HG03196 (cell line): ENCODE measurements at regions not wholly inside any gene's neighbourhood (a gene's known extent, or its start where the extent isn't known, plus 50 kb on each side); places are given as distances from the start of the nearest gene placed in this dataset.

Experiments
- ATAC-seq: cut with Tn5 transposase; IDR thresholded peaks from one replicate; pipeline ENCODE4 v1.9.1; 2021; ENCODE audit not compliant: unreplicated experiment

DNA sequence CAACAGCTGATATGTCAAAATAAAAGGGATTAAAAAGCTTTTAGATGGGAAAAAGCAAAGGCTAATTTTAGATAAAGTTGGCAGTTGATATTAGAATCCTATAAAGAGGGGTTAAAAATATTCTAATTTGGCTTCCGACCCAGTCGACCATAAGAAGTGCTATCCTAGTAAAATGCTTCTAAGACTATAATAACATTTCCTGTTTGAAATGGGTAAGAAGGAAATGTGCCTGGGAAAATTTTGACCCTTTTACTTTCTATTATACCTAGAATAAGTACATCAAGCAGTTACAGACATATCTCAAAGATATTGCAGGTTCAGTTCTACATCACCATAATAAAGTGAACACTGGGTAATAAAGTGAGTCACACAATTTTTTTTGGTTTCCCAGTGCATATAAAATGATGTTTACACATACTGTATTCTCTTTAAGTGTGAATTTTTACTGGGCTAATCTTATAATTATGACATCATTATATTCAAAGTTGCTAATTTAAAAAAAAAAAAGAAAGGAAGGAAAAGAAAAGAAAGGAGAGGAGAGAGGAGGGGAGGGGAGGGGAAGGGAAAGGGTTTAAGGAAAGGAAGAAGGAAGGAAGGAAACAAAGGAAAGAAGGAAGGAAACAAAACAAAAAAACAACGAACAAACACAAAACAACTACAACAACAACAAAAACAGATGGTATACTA, 308.2 kb upstream of the NR5A2 start:
- ATAC-seq, result no peak

DNA sequence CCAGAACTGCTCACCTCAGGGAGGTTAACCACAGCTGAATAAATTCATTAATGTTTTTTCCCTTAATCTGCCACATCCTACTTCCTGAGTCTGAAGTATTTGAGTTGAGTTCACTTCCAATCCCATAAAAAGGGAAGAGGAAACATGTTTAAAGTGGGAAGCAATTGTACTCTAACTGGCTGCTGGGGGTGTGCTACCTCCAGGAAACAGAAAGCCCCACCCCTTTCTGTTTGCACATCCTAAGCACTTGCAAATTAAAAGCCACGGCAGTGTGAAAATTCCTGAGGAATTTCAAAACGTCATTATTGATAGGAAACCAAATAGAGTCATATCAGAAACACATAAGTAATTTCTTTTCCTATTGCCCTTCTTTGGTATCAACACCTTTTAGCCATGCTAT, 307.0 kb upstream of the NR5A2 start:
- ATAC-seq, result no peak

DNA sequence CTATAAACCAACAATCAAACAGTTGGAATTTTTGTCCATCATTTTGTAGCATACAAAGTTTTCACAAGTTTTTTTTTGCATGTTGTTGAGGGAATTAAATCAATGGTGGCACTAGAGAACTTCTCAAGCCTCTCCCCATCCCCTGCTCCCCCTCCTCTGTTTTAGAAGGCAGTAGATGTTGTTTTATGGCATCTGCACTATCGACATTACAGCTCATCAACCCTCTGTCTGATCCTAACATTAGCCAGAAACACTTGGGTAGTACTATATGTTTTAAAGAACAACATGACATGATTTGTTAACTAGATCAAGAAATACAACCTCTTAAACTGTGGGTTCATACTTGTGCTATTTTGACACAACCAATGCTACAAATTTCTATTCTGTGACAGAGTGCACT, 306.5 kb upstream of the NR5A2 start:
- ATAC-seq, result no peak

DNA sequence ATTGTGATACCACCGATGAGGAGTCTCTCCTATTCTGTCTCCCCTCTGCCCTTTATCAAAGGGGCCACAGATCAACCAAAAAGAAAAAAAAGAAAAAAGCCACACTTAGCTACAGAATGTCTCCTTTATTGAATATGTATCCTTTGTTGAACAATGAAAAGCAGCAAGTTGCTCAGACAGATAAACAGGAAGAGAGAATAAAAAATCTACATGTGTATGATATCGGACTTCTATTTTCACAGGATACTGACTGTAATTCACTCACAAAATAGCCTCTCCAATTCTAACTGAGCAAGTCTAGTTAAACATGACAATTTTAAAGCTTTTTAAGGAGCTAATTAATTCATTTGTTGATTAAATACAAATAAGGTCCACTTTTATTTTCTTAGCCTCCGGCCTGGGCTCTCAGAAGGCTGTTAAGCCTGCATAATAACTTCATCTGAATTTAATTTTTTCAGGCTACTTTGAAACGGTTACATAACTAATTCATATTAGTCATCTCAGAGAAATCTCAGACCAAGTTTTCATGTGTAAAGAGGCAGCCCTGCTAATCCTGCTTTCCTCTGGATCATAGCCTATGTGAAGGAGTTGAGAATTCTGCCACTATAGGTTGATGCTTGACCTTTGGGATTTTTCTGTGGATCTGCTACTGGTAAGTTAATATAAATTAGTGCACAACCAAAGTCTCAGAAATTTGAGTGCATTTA, 304.1 kb upstream of the NR5A2 start:
- ATAC-seq, result no peak

DNA sequence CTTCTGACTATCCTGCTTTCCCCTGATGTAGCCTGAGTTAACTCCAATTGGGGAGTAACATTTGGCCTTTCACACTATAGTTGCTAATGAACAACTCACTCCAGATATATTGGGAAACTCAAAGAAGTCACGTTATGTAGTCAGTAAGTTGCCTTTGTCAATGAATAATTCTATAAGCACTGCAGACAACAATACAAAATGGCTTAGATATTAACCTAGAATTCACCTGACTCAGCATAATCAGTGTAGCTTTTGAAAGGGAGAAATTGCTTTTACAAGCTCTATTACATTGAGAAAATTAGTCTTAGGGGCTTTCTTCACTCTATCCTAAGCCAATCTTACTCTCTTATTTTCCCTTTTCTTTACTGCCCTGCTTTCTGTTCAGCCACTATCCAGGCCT, 303.5 kb upstream of the NR5A2 start:
- no peak for ATAC-seq

DNA sequence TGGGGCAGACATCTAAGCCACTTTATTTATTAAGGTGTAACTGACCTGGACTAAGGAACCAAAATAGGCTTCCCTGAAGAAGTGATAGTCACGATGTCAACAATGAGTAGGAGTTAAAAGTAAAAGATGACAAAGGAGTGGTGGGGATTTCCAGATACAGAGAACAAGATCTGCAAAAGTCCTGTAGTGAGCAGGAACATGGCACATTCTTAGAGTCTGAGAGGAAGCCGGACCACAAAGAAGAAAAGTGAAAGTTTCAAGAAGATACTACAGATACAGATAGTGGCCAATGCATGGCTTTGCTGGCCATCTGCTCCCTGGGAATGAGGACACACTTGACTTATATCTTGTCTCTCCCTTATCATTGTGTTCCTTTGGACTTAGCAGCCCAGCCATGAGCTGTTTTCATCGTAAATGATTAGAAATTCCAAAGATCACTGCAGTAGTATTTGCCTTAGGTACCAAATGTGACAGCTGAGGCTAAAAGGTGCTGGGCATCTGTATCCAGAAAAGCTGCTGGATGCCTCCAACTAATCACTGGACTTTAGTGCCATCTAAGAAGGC, 302.4 kb upstream of the NR5A2 start:
- ATAC-seq, result peak; percentile 53

DNA sequence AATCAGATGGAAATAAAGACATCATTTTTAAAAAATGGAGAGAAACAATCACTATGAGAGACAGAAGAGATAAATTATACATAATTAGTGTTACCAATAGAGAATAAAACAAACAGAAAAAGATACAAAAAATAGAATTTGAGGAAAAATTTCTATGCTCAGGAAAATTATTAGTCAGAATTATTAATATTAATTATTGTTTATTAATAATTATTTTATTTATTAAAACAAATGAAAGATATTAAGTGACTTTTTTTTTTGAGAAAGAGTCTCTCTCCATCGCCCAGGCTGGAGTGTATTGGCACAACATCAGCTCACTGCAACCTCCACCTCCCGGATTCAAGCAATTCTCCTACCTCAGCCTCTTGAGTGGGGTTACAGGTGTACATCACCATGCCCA, 299.8 kb upstream of the NR5A2 start:
- no peak for ATAC-seq

DNA sequence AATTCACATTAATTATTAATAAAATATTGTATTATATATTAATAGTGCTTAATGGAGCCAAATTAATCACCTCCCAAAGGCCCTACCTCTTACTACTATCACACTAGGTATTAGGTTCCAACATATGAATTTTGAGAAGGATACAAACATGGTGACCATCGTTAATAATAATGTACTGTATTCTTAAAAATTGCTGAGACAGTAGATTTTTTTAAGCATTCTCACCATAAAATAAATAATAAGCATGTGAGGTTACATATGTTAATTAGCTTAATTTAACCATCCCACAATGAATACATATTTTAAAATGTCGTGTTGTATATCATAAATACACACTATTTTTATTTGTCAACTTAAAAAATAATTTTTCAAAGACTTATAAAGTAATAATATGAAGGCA, 299.2 kb upstream of the NR5A2 start:
- ATAC-seq, result no peak

DNA sequence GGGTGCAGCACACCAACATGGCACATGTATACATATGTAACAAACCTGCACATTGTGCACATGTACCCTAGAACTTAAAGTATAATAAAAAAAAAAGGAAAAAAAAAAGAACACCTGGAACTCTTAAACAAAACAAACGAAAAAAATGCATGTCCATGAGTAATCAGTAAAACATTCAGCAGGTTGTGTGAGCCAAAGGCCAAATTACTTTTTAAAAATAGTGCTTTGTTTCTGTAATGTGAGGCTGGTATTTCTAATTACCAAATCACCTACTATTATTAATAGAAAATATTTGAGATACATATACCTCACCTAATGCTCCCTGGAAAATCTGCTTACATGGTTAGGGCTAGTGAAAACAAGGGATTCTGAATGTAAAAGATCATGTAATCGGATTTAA, 294.4 kb upstream of the NR5A2 start:
- ATAC-seq, result no peak

DNA sequence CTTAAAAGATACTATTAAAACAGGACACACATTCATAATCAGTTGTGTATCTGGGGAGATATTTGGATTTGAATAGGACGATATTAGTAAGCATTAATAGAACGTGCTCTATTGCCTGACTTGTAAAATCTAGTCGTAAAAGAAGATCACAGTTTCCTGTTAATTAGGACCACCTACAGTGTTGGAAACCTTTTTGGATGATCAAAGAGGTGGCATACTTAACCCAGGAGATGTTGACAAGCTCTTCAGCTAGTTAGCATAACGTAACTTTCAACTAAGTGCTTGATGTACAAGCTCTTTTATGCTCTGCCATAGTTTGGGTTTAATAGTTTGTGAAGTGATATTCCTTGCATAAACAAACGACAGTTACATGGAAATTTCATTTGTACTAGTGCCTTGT, 293.3 kb upstream of the NR5A2 start:
- no peak for ATAC-seq

DNA sequence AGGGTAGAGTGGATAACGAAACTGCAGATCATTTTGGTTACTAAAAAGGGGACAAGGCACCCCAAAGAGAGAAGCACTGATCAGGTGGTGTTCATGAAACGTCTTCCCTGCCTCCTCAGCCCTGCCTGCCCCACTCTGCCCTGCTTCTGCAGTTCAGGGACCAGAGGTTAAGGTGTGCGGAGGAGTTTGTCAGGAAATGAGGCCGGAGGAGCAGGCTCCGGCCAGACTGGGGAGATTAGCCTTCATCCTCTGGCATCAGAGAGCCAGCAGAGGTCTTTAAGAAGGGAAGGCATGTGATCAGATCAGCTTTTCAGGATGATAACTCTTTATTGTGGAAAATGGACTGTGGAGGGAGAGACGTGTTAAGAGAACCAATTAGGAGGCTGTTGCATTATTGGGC, 291.9 kb upstream of the NR5A2 start:
- no peak for ATAC-seq

DNA sequence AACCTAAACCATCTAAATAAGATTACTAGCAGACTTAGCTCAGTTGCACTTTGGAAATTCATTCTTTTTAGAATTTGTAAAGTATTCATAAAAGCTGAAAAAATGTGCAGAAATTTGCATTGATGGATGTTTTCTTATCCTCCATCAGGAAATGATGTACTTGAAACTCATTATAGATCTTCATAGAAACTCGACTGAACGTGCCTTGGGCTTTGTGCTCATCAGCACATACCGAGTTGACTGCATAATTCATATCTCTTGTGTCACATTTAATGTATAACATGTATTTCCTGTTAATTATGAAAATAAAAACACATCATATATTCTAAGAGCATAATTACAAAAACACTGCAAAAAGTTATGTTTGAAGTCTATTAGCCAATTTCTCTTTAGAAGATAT, 290.9 kb upstream of the NR5A2 start:
- no peak for ATAC-seq

DNA sequence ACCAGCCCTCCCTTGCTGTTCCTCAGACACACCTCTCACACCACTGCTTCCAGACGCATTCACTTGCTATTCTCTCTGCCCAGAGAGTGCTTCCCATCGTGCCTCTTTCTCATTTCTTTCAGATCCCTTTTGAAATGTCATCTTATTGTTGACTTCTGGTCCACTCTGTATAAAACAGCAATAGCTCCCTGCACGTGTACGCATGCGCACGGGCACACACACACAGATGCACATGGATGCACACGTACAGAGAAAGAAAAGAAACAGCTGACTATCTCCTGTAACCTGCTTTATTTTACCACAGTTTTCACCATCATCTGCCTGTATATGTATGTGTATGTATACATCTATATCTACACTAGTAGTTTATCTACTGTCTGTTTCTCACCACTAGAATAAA, 285.9 kb upstream of the NR5A2 start:
- ATAC-seq, result no peak

DNA sequence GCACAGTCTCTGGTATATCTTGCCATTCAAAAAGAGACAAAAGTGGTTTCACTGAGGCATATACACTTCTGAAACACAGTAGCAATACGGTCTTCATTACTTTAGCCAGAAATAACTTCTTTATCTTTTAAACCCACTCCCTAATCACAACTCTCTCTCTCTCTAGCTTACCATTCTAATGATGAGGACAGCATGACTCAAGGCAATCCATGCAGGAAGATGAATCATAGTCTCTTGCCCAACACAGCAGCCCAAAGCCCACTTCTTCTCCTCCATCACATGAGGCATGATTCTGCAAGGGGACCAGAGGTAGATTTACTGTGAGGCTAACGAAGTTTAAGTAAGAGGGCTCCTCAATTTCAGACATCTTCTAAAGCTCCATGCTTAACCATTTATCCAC, 285.0 kb upstream of the NR5A2 start:
- no peak for ATAC-seq

DNA sequence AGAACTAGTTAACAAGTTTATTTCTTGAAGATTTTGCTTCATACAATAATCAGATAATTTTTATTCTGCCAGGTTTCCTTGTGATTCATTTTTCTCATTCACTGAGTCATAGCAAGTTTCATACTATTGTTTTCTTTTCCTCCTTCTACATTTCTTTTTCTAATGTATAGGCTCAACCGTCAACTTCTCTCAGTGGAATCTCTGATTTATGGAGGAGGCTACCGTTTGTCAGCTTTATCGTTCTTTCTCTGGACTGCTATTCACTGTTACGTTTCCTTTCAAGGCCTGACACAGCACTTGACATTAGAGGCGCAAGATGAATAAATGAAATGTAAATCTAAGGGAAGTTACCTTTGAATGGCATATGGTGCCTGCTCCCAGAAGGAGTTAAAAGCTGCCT, 284.3 kb upstream of the NR5A2 start:
- ATAC-seq, result no peak

DNA sequence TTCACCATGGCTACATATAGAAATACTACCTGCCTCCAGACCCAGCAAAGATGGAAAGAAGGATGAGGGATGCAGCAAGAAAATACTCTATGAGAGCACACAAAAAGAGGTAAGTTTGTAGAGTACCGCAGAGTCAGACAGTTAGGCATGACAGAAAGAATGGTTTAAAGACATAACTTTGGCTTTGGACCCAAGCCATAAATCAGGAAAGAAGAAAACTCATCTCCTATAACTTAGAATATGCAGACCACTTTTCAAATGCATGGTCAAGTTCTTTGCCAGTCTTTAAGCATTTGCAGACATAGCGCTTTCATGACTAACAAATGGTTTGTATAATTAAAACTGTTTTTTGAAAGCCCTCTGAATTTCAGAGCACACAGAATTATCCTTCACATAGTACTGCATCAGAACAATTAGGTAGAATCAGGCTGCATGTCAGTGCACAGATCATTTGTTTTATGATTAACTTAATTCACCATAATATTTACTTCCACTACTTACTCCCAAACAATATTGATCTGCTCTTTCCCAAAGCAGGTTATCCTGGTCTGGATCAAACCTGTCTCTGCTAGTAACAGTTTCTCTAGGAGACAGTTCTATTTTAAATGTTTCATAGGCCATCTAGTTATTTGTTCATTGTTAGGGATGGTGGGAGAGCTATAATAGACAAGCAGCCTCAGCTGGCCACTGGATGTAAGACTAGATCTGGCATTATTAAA, 280.7 kb upstream of the NR5A2 start:
- ATAC-seq, result no peak

DNA sequence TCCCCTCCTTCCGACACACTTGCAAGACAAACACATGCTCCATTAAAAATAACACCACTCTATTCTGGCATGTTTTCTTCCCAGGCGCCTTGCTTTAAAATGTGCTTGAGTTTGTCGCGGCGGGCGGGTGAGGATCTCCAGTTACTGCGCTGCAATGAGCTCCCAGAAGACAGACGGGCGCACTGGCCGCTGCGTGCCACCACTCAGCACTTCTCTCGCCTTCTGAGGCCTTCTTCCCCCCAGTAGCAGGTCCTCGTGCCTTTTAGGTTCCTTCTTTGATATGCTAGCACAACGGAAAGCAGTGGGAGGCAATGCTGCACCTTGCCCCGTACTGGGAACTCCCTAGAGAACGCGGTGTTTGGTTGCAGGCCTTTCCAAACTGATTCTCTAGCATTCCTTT, 279.5 kb upstream of the NR5A2 start:
- ATAC-seq, result no peak

DNA sequence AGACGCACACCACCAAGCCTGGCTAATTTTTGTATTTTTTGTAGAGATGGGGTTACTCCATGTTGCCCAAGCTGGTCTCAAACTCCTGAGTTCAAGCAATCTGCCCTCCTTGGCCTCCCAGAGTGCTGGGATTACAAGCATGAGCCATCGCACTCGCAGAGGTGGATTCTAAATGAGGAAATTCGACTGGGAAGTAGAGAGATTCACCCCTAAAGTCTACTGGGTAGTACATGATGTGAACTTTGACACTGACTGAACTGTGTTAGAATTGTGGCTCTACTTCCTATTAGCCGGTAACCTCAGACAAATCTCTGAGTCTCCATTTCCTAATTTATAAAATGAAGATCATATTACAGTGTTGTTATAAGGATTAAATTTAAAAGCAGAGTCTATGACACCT, 276.0 kb upstream of the NR5A2 start:
- no peak for ATAC-seq

DNA sequence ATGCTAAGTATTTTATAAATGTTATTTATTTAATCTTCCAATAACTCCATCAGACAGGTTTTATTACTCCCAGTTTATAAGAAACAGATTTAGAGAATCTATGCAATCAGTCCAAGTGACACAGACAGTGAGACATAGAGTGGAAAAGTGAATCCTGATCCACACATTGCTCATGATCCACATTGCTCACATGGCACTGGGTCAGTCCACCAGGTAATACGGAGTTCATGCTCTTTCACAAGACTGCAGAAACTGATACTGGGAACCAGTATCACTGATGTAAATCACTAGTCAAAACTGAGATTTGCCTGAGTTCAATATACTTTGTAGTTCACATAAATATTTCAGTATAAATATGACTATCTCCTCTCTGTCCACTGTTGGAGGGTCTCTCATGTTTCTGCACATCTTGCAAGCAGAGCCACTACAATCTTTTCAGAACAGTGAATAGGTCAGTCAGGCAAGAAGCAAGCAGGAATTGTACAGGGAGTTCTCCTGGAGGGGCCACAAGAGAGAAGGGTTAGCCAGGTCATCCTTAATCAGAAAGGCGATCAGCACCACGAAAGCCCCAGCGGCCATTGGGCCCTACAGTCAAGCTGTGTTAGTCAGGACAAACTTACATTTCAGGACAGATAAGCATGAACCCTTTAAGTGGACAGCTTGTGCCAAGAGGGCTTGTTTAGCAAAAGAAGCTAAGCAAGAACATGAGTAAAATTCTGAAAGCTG, 275.4 kb upstream of the NR5A2 start:
- ATAC-seq, result no peak

DNA sequence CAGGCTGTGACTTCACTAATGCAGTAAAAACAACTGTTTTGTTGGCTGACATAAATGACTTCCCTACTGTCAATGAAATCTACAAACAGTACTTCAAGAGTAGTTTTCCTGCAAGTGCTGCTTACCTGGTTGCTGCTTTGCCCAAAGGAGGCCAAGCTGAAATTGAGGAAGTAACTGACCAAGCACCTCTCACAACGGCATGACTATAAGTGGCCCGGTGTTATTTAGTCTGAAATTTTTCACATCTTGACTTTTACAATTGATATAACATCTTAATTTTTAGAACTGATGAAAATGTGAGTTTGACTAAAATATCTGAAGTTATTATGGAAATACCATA, 274.9 kb upstream of the NR5A2 start:
- ATAC-seq, result no peak

DNA sequence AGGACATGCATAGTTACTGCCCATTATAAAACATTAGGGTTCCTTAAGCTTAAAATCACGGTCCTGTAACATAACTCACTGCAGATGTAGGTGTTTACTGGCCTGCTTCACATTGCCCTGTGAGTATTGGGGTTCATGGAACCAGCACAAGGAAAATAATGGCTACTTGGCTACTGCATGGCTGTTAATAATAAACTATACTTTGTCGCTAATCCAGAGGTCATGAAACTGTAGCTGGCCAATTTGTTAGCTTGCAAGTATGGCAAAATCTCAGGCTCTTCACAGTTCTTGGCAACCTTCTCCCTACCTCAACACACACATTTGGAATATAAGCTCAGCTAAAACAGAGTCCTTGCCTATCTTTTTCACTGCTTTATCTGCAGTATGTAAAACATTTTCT, 274.0 kb upstream of the NR5A2 start:
- no peak for ATAC-seq

DNA sequence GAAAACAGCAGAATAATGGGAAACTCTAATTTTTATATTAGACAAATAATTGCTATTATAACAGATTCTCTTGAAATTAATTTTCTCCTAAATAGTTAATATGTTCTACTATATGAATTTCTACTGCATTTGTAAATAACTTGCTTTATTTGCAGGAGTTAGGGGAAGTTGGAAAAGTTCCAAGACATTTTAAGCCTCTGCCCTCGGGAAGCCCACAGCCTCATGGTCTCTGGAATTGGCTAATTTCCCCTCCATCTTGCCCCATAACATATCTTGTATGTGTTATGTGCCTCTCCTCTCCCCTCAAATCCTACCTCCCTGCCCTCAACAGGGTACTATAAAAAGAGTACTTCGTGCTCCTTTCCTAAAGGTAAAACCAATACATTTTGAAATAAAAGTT, 271.4 kb upstream of the NR5A2 start:
- no peak for ATAC-seq
